Activated T-helper 2 cell treated with anti-CD3 and anti-CD28 coated beads, Interferon-gamma antibody, Interleukin-2, Interleukin-4, amounts not matched to agents 10 μg/mL and 5 μg/mL and 100 μg/mL, durations not matched to agents 14 hours and 24 hours and 36 hours (primary cell): ENCODE measurements at regions not wholly inside any gene's neighbourhood (a gene's known extent, or its start where the extent isn't known, plus 50 kb on each side); places are given as distances from the start of the nearest gene placed in this dataset.

Experiments
- DNase-seq: peaks from one replicate; pipeline ENCODE4 v3.0.0; 2021; ENCODE audit warnings: low spot score
- H3K27ac Mint-ChIP-seq: one replicate; pipeline ENCODE4 v1.8.0; 2021; ENCODE audit warnings: mixed read lengths
- H3K27me3 Mint-ChIP-seq: one replicate; pipeline ENCODE4 v1.8.0; 2021; ENCODE audit warnings: low read depth, mixed read lengths
- H3K36me3 Mint-ChIP-seq: one replicate; pipeline ENCODE4 v1.8.0; 2021; ENCODE audit warnings: low read depth, mixed read lengths
- H3K4me1 Mint-ChIP-seq: one replicate; pipeline ENCODE4 v1.8.0; 2021; ENCODE audit warnings: low read depth, mixed read lengths
- H3K4me3 Mint-ChIP-seq: one replicate; pipeline ENCODE4 v1.8.0; 2021; ENCODE audit warnings: low read depth, mild to moderate bottlenecking, moderate library complexity, mixed read lengths
- H3K9me3 Mint-ChIP-seq: one replicate; pipeline ENCODE4 v1.8.0; 2021; ENCODE audit warnings: mixed read lengths
- intact Hi-C: fragments of 100-400 bp; cut with micrococcal nuclease; formaldehyde crosslinking; loops from one replicate; pipeline ENCODE4 v1.15.1; 2023

GRCh38 chr5:103333376-103333775 is 74.8 kb downstream of the MACIR start:
- Mint-ChIP-seq H3K27ac (no peak overlapping the region), H3K4me3 (no peak overlapping the region), H3K4me1 (no peaks in the 10 kb centered on the region), H3K9me3 (no peaks in the 10 kb centered on the region), H3K27me3 (peaks cover 21% of the 10 kb centered on the region), H3K36me3 (no peaks in the 10 kb centered on the region)
- intact Hi-C loops = no loop called here
- no peak for DNase-seq

GRCh38 chr5:103330875-103331274 is 72.3 kb downstream of the MACIR start:
- intact Hi-C loops = no loop called here
- Mint-ChIP-seq H3K36me3 (no peaks in the 10 kb centered on the region), H3K4me3 (no peak overlapping the region), H3K27ac (no peak overlapping the region), H3K4me1 (no peaks in the 10 kb centered on the region), H3K9me3 (no peaks in the 10 kb centered on the region), H3K27me3 (peaks cover 28% of the 10 kb centered on the region)
- no peak for DNase-seq
